ENCODE measurements at regions not wholly inside any gene's neighbourhood (a gene's known extent, or its start where the extent isn't known, plus 50 kb on each side); places are given as distances from the start of the nearest gene placed in this dataset.

DNA sequence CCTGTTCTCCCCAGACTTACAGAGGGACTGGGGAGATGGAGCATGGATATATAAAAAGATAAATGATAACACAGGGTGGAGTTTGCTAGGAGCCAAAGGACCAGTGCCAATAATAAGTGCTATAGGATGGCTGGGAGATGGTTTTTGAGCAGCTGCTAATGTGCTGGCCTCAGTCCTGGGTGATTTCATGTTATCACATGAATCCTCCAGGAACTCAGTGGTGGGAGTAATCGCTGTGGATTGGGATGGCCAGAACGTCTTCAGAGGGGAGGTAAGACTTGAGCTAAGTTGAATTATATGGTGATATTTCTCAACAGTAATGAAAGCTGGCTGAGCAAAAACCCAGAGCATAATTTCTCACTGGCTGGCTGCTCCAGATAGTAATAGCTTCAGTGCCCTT lies 441.4 kb downstream of the SLC4A3 start:
- H3K36me3 ChIP-seq (ENCODE audit: insufficient read depth, low read length) = no peaks in the 10 kb centered on the region
- TF ChIP-seq, protein P1, sequence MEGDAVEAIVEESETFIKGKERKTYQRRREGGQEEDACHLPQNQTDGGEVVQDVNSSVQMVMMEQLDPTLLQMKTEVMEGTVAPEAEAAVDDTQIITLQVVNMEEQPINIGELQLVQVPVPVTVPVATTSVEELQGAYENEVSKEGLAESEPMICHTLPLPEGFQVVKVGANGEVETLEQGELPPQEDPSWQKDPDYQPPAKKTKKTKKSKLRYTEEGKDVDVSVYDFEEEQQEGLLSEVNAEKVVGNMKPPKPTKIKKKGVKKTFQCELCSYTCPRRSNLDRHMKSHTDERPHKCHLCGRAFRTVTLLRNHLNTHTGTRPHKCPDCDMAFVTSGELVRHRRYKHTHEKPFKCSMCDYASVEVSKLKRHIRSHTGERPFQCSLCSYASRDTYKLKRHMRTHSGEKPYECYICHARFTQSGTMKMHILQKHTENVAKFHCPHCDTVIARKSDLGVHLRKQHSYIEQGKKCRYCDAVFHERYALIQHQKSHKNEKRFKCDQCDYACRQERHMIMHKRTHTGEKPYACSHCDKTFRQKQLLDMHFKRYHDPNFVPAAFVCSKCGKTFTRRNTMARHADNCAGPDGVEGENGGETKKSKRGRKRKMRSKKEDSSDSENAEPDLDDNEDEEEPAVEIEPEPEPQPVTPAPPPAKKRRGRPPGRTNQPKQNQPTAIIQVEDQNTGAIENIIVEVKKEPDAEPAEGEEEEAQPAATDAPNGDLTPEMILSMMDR (IDR thresholded peaks at IDR 0.05; ENCODE audit: low read length) = no peak
- TF ChIP-seq EZH2 (IDR thresholded peaks at IDR 0.05; ENCODE audit: borderline replicate concordance, low read length) = no peak
- no peak overlapping the region for H2AFZ ChIP-seq (ENCODE audit: low read length)
- H4K20me1 ChIP-seq (ENCODE audit: insufficient read depth, low read length) = no peaks in the 10 kb centered on the region
- no peaks in the 10 kb centered on the region for H3K9me3 ChIP-seq (ENCODE audit: low read length)
- H3K4me3 ChIP-seq (ENCODE audit: low read depth, low read length, poor library complexity, severe bottlenecking) = no peak overlapping the region
- no peaks in the 10 kb centered on the region for H3K79me2 ChIP-seq (ENCODE audit: insufficient read depth, low read length)
- no peak overlapping the region for H3K4me2 ChIP-seq (ENCODE audit: low read length)
- H3F3A ChIP-seq (ENCODE audit: insufficient read depth, low read length) = no peaks in the 10 kb centered on the region
- H3K9ac ChIP-seq (ENCODE audit: low read length) = no peak overlapping the region
- no peaks in the 10 kb centered on the region for H3K9me2 ChIP-seq (ENCODE audit: low read depth, low read length)
- no peaks in the 10 kb centered on the region for H3K27me3 ChIP-seq (ENCODE audit: insufficient read depth, low read length)
- no peaks in the 10 kb centered on the region for H3K4me1 ChIP-seq (ENCODE audit: insufficient read depth, low read length, severe bottlenecking)
- H3K27ac ChIP-seq (ENCODE audit: low read depth, low read length, poor library complexity, severe bottlenecking) = no peak overlapping the region

DNA sequence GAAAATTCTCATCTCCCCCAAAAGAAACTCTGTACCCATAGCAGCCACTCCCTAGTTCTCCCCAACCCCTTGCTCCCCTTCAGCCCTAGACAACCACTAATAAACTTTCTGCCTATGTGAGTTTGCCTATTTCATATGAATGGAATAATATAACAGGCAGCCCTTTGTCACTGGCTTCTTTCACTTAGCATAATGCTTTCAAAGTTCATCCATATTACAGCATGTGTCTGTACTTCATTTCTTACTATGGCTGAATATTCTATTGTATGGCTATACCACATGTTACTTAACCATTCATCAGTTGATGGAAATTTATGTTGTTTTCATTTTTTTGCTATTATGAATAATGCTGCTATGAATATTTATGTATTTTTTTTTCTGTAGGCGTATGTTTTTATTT lies 442.9 kb downstream of the SLC4A3 start:
- H3K36me3 ChIP-seq (ENCODE audit: insufficient read depth, low read length) = no peaks in the 10 kb centered on the region
- H3K4me1 ChIP-seq (ENCODE audit: insufficient read depth, low read length, severe bottlenecking) = no peaks in the 10 kb centered on the region
- no peak overlapping the region for H3K27ac ChIP-seq (ENCODE audit: low read depth, low read length, poor library complexity, severe bottlenecking)
- no peak overlapping the region for H2AFZ ChIP-seq (ENCODE audit: low read length)
- no peaks in the 10 kb centered on the region for H4K20me1 ChIP-seq (ENCODE audit: insufficient read depth, low read length)
- no peak overlapping the region for H3K4me2 ChIP-seq (ENCODE audit: low read length)
- TF ChIP-seq, protein P1 (IDR thresholded peaks at IDR 0.05; ENCODE audit: low read length) = no peak
- no peak for TF ChIP-seq EZH2 (IDR thresholded peaks at IDR 0.05; ENCODE audit: borderline replicate concordance, low read length)
- H3K27me3 ChIP-seq (ENCODE audit: insufficient read depth, low read length) = no peaks in the 10 kb centered on the region
- no peaks in the 10 kb centered on the region for H3F3A ChIP-seq (ENCODE audit: insufficient read depth, low read length)
- no peaks in the 10 kb centered on the region for H3K9me3 ChIP-seq (ENCODE audit: low read length)
- H3K4me3 ChIP-seq (ENCODE audit: low read depth, low read length, poor library complexity, severe bottlenecking) = no peak overlapping the region
- H3K79me2 ChIP-seq (ENCODE audit: insufficient read depth, low read length) = no peaks in the 10 kb centered on the region
- H3K9ac ChIP-seq (ENCODE audit: low read length) = no peak overlapping the region
- H3K9me2 ChIP-seq (ENCODE audit: low read depth, low read length) = no peaks in the 10 kb centered on the region

GRCh38 chr2:220071696-220072095 lies 444.3 kb downstream of the SLC4A3 start:
- Histone ChIP-seq H3K9ac (ENCODE audit: low read length) (no peak overlapping the region), H3K4me1 (ENCODE audit: insufficient read depth, low read length, severe bottlenecking) (no peaks in the 10 kb centered on the region), H3K27me3 (ENCODE audit: insufficient read depth, low read length) (no peaks in the 10 kb centered on the region), H3K36me3 (ENCODE audit: insufficient read depth, low read length) (no peaks in the 10 kb centered on the region), H3K79me2 (ENCODE audit: insufficient read depth, low read length) (no peaks in the 10 kb centered on the region), H3K4me2 (ENCODE audit: low read length) (no peak overlapping the region), H4K20me1 (ENCODE audit: insufficient read depth, low read length) (no peaks in the 10 kb centered on the region), H3K9me3 (ENCODE audit: low read length) (no peaks in the 10 kb centered on the region), H3K27ac (ENCODE audit: low read depth, low read length, poor library complexity, severe bottlenecking) (no peak overlapping the region), H2AFZ (ENCODE audit: low read length) (no peak overlapping the region), H3F3A (ENCODE audit: insufficient read depth, low read length) (no peaks in the 10 kb centered on the region), H3K4me3 (ENCODE audit: low read depth, low read length, poor library complexity, severe bottlenecking) (no peak overlapping the region), H3K9me2 (ENCODE audit: low read depth, low read length) (no peaks in the 10 kb centered on the region)
- TF ChIP-seq EZH2 (IDR thresholded peaks at IDR 0.05; ENCODE audit: borderline replicate concordance, low read length) = no peak
- TF ChIP-seq, protein P1 (IDR thresholded peaks at IDR 0.05; ENCODE audit: low read length) = no peak

Measured in OCI-LY1 (cell line).